HG02884 (cell line): ENCODE measurements at regions not wholly inside any gene's neighbourhood (a gene's known extent, or its start where the extent isn't known, plus 50 kb on each side); places are given as distances from the start of the nearest gene placed in this dataset.

Experiments used
- ATAC-seq: cut with Tn5 transposase; IDR thresholded peaks from one replicate; pipeline ENCODE4 v1.9.1; 2021; ENCODE audit warnings: mild to moderate bottlenecking, moderate library complexity; ENCODE audit not compliant: unreplicated experiment

DNA sequence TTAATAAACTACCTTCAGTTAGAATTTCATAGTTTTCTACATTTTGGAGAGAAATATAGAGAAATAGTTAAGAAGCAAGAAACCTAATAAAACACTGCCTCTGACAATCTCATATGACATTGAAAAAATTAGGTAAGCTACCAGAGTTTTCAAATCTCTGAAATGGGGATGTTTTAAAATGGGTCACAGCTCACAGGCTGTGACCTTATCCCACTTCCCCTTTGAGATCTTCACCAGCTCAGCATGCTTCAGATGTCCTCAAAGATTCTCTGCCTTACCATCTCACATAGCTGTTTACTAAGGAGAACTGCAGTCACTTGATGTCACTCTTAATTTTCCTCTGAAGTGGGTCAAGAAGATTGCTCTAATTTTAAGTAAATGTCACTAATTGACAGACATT is 717.8 kb downstream of the JRKL start:
- ATAC-seq = no peak

DNA sequence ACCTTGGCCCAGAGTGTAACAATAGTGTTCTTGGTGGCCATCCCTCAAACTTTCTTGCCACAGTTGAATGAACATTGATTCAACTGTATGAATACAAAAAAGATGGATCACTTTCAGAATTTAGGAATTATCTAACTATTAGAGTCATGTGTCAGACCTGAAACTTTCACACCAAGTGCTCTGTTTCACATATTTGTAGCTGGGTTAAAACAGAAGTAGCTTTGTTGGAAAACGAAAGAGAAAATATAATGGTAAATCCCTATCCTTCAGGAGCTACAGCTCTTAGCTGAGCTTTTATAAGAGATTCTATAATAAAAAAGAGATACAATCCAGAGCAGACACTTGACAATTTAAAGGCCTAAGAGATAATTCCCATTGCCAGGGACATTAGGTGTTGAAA is 719.3 kb downstream of the JRKL start:
- ATAC-seq = no peak

- ATAC-seq = no peak
Measured at GRCh38 chr11:97110376-97110775, 720.6 kb downstream of the JRKL start.

- no peak for ATAC-seq
Measured at GRCh38 chr11:97111559-97111958, 721.7 kb downstream of the JRKL start.

- no peak for ATAC-seq
Measured at GRCh38 chr11:97118614-97119200, 728.9 kb downstream of the JRKL start.

GRCh38 chr11:97123237-97123636 is 733.4 kb downstream of the JRKL start:
- no peak for ATAC-seq

DNA sequence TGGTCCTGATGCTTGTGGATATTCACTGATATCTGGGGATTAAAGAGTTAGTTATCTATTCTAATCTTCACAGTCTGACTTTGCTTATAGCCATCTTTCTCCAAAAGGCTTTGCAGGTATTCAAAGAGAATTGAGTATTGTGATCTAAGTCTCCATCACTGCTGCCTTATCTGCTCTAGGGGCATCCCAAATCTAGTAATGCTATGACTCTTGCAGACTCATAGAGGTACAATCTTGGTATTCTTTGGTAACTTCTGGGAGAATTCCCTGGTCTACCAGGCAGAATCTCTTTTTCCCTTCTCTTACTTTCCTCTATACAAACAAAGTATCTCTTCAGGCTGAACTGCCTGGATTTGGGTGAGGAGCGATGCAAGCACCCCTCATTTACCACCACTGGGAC is 746.3 kb downstream of the JRKL start:
- no peak for ATAC-seq

- ATAC-seq = no peak
Measured at GRCh38 chr11:97140885-97141494, 751.2 kb downstream of the JRKL start.

GRCh38 chr11:97143463-97143862 is 753.6 kb downstream of the JRKL start:
- ATAC-seq = no peak

DNA sequence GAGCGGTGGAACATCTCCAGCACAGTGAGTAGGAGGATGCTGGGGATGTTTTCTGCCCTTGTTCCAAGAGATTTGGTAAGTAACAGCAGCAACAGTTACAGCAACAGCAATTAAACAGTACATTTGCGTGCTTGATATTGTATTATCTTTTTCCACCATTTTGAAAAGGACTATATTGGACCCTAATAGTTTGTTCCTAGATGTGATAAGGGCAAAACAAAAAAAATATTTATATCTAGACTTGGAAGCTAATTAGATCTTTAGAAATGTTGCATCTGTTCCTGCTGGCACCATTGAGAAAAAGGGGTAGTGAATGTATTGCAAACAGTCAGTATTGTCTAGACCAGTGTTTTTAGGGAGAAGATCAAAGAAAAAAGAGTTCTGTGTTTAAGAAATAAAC is 759.9 kb downstream of the JRKL start:
- no peak for ATAC-seq

DNA sequence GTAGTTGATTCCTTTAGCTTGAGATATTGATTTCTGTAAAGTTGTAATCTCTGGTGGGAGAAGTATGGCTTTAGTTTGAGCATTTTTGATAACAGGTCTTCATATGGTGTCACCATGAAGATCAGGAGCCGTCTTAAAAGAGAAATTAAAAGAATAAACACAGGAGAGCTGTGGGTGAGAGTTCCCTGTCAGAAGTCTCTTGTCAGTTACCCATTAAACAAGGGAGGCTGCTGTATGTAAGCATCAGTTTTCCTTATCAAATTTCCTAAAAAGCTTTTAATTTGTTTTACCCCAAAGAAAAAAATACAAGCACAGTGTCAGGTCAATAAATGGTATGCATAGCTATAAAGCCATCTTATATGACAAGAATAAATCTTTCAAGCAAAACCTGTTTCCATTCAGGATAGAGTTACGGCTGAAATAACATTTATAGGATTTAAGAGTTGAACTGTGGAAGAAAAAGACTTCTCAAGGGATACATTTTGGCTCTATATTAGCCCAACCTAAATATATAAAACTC is 767.5 kb downstream of the JRKL start:
- no peak for ATAC-seq

DNA sequence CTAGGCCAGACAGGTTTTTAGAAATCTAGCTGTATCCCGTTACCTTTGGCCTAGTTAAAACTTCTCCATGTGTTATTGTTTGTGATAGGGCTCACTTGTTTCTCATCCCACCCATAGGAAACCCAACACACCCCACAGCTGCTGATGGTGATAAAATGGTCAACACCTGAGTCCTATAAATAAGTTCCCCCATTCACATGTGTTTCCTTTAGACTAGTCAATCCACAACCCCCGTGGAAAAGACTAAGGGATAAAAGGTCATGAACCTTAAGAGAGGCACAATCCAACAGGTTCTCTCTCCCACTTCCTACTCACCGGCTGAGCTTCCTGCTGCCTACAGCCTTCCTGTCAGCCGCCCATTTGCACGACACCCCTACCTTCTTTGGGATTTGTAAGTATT is 768.4 kb downstream of the JRKL start:
- ATAC-seq = no peak

- ATAC-seq = no peak
Measured at GRCh38 chr11:97163631-97164191, 773.9 kb downstream of the JRKL start.

DNA sequence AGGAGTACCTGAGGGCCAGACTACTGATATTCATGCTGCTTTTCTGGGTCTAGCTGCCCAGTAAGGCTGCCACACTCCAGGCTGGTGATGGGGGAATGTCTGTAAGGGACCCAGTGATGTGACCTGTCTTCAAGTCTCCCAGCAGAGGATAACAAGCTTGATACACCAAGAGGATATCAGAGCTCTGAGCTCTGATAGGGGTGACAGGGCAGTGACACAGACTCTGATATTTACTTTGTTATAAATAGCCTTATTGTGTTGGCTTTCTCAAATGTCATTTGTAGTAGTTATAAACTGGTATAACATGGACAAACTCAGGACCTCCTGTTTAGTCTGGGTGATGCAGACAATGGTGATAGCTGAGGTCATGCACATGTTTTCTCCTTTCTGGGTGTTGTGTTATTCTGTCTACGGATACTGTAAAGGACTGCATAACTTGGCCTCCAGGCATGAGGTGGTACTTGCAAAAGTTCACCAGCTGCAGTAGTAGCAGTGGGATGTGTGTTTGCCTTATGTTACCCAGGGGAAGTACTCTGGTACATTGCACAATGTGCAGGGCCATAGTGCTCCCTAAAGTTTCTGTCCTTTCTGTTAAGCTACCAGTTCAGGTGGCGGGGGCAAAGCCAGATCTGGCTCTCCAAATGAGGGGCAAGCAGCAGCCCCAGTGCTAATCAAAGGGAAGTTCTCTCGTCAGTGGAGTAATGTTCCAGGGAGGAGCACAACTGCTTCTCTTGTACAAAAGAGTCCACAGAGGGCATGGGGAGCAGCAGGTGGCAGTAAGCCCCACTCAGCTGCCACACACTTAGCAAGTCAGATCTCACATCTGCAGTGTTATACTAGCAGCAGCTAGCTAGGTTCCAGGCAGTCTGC is 812.2 kb downstream of the JRKL start:
- ATAC-seq = no peak

DNA sequence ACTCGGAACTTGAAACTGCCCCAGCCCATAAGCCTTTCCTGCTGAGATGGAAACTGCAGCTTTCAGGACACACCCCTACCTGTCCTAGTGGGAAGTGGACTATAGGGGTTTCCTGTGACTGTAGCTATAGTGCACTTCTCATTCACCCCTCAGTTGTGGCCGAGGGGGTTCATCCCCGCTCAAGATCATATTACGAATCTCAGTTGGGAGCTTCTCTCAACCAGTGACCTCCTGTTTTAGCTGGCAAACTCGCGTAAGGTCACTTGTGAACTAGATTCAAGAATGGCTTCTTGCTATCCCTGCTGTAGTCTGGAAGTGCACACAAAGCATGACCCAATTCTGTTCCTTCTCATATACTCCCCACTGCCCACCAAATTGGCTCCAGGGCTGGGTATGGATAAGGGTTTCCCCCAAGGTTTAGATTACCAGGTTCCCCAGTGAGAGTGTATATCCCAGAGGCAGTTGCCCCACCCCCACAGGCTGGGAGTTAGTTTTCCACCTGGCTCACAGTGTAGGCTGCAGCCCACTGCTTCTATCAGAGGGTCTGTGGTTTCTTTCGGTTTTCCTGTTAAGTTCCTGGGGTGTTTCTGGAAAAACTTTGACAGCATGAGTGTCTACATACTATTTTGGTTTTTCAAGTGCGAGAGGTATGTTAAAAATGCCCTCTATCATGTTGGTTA is 812.9 kb downstream of the JRKL start:
- no peak for ATAC-seq

GRCh38 chr11:97218011-97218410 is 828.2 kb downstream of the JRKL start:
- no peak for ATAC-seq

- ATAC-seq = no peak
Measured at GRCh38 chr11:97223647-97224046, 833.8 kb downstream of the JRKL start.

- ATAC-seq = no peak
Measured at GRCh38 chr11:97224396-97224795, 834.6 kb downstream of the JRKL start.

- ATAC-seq = no peak
Measured at GRCh38 chr11:97225794-97226193, 836.0 kb downstream of the JRKL start.

DNA sequence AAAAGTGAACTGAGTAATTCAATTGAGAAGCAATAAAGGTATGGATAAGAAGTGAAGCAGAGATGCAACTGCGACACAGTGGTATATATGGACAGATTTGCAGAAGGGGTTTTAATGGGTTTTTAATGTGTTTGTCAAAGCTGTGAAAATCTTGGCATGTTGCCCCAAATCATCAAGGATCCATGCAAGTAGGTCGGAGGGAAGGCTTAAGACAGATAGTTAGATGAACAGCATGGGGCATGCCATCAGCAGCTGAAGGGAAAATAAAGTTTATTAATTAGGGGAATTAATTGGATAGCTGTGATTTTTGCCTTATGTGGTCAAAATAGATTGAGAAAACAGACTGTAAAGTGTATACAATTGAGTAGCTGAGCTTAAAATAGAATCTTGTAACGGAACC is 840.1 kb downstream of the JRKL start:
- ATAC-seq = no peak

DNA sequence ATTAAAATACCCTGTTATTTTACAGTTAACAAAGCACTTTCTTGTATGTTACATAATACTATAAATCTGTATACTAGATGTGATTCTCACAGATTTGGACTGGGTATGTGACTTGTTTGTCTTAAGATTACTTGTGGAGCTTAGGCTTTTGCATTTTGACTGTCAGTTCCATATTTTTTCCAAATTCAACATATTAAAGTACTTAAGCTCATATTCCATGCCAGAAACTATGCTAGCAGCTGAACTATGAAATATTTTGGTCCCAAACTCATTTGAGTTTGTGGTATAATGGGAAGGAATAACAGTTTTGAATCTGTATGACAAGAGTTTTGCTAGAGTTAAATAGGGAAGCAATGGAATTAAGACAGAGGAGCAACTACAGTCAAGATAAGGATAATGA is 841.4 kb downstream of the JRKL start:
- ATAC-seq = no peak
